ENCODE measurements at regions not wholly inside any gene's neighbourhood (a gene's known extent, or its start where the extent isn't known, plus 50 kb on each side); places are given as distances from the start of the nearest gene placed in this dataset.
"Not testable (repeated sequence)": the region's sequence is repeated elsewhere in the genome, so short reads cannot be mapped to it uniquely, and the experiment has no call there.

DNA sequence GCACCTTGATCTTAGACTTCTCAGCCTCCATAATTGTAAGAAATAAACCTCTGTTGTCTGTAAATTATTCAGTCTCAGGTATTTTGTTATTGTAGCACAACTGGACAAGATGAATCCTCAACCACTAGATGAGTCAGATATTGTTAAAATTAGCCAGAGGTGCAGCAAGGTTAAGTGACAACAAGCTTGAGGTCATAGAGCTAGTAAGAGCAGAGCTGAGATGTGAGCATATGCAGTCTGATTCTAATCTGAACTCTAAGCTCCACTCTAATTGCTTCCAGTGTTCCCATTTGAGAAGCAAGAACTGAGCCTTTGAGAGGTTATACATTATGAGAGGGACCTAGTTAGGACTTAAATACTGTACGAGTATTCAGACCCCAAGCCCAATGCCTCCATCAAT, 93.1 kb downstream of the FZD1 start:
- no peak for DNase-seq

DNA sequence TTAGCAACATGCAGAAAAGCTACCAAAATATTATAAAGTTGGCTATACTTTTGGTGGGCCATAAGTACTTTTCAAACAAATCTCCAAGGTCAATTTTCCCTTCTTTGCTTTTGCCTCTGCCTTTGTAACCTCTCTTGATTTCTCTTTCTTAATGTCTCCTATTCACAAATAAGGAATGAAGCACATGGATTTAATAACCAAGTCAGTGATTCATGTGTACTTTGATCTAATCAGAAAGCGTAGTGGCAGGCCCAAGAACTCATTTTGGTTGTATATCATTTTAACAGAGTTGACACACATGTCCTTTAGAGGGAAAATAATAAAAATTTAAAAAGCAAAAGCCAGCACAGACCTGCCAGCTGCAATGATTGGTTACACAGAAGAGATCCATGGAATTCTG, 93.7 kb downstream of the FZD1 start:
- DNase-seq, result no peak

DNA sequence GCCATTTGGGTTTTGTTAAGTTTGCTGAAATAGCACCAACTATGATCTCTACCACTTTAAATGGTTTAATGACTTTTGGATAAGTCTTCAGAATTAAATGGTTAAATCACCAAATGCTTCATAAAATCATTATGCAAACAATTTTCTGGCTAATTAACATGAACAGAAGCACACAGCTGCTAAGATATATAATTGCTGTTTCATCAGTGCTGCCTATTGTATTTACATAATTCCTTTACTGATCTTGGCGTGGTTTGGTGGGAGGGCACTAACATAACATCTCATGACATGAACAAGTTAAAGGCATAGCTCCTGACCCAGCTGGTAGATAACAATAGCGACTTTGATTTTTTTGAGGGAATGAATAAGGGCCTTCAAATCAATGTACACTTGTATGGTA, 94.1 kb downstream of the FZD1 start:
- DNase-seq, result no peak

DNA sequence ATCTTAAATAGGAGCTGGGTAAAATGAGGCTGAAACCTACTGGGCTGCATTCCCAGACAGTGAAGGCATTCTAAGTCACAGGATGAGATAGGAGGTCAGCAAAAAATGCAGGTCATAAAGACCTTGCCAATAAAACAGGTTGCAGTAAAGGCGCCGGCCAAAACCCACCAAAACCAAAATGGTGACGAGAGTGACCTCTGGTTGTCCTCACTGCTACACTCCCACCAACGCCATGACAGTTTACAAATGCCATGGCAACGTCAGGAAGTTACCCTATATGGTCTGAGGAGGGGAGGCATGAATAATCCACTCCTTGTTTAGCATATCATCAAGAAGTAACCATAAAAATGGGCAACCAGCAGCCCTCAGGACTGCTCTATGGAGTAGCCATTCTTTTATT, 100.9 kb downstream of the FZD1 start:
- DNase-seq, result not testable (repeated sequence)

DNA sequence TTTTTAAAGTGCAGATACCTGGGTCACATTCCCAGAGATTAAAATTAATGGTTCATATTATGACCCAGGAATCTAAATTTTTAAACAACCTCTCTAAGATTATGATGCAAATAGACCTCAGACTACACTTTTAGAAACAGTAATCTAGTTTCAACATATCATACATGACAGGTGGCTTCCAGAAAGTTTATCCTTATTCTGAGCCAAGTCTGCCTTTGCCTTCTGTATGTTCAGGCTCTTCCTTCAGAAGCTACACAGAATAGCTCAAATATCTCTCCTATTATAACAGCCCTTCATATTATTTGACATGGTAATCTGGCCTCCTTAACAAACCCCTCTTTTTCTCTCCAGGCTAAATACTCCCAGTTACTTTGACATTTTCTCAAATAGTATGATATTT, 101.9 kb downstream of the FZD1 start:
- DNase-seq, result no peak

DNA sequence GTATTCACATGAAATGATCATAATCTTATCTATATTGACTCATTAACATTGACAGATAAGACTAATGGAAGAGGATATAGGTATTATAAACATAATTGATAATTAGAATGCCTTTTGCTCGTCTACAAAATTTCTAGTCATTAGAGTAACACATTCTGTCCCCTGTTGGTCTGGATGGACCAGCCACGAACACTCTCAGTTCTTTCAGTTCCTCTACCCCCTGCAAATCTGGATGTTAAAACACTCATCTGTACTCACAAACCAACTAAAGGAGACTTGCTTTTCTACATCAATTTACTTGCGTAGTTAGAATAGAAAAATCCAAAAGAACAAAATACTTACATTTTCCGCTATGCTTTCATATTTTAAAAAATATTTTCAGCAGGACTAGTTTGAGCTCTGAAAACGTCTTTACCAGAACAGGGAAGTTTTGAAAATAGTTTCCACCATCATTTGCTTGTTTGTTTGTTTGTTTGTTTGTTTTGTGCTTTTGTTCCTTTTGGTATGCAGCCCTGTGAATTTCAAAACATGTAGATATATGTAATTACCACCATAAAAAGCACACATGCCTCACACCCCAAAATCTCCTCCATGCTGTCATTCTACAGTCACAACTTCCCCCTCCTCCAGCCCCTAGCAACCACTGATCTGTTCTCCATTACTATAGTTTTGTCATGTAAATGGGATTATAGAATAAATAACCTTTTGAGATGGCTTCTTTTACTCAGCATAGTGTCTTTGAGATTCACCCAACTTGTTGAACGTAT, 103.8 kb downstream of the FZD1 start:
- no peak for DNase-seq

DNA sequence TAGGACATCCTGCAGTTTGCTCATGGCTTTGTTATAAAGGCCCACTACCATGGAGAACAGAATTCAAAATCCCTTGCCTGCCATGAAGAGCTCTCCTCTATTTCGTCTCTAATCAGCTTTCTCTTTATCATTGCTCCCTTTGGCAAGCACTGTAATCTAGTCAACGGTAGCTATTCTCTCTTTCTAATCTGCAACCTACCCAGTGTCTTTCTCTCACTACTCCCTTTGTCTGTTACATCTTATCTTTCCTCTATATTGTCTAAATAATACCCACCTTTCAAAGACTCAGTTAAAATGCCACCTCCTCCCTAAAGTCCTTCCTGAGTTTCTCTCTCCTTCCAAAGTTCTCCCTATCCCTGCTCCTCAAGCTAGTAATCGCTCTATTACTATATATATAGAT, 108.1 kb downstream of the FZD1 start:
- DNase-seq, result no peak

DNA sequence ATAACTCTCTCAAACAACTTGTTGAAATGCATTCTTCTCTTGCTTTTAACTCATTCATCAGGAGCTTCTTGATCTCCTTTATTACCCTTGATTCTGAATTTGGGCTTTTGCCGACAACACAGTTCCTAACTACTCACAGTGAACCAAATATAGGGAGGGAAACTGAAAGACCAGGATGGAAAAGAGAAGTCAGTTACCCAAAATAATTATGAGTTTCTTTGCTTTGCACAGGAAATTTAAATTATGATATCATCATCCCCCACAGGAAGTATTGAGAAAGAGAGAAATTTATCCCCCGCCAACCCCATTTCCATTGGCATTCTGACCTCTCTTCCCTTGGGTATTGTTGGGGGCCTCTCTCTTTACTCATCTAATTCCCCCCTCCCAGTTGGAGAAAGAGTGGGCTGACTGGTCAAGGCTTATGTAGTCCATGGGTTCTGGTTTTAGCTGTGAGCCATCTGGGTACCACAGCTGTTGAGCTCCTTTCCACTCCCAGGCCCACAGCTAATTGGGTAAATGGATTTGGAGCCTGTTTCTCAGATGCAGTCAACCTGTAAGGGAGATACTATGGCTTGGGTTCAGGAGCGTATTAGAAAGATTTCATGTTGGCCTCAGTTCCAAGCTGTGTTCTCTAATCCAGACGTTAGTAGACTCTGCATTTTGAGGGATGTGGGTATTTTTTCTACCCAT, 109.0 kb downstream of the FZD1 start:
- no peak for DNase-seq

DNA sequence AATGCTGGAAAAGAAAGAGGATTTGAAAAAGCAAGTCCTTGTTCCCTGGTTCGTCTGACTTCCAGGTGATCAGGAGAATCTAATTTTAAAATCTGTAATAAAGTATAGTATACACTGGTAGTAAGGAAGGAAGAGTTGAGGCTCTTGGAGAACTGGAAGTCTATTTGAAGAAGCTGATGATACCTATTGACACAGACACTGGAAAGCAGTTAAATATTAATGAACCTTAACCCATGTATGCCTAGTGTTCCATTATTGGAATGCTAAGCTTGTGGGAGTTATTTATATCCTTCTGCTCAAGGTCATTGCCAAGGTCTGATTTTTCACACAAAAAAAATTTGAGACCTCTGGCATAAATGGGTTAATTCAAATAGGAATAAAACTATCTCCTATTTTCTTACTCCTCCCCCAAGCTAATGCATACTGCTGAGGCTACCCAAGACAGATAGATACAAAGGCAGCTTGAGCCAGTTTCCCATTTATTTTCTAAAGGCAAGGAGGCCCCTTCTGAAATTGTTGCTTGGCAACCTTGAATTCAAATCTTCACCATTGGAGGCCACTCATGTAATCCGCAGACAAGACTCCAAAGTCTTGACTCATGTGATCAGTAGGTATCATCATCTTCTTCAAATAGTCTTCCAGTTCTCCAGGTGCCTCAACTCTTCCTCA, 110.2 kb downstream of the FZD1 start:
- no peak for DNase-seq

DNA sequence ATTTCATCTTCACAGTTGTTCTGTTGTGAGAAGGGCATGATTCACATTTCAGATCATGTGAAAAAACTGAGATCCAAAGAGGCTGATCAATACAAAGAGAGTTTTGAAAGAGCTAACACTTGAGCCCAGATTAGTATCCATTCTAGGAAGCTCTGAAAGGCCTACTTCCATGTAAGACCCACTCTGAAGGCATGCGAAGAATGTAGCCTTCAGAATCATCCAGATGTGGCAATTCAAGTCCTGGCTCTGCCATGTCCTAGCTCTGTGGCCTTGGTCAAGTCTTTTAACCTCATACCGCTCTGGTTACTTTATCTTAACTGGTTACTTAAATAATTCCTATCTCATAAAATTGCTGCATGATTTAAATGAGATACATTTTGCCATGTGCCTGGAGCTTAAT, 111.1 kb downstream of the FZD1 start:
- no peak for DNase-seq

DNA sequence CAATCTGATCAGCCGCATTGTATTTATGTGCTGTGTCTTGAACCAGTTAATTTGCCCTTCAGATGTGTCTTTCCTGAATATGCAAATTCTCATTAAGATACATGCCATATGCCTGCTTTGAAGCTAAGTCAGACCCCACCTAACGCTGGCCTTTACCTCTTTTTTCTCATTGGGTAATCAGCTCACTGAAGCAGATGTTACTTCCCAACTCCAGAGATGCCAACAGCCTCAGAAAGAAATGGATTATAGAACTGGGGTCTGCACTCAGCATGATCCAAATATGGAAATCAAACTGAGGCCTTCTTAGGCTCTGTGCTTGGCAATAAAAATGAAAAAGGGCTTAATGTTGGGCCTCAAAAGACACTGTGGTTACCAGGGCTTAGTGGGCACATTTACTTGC, 113.9 kb downstream of the FZD1 start:
- no peak for DNase-seq

DNA sequence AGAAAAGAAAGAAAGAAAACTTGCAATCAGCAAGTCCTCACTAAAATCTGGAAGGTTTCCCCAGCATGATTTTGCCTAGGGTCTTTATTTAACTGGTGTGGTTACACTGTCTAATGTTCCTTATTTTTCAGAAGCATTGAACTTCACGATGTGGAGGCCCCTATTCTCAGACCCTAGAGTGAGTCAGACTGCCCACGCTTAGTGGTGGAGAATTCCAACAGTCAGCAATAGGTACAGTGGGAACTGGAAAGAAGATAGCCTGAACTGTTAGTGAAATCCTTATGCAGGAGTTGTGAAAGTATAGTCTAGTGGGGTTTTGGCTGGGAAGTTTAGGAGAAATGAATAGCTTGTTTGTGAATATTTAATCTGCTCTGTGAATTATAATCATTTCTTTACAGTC, 115.0 kb downstream of the FZD1 start:
- no peak for DNase-seq

DNA sequence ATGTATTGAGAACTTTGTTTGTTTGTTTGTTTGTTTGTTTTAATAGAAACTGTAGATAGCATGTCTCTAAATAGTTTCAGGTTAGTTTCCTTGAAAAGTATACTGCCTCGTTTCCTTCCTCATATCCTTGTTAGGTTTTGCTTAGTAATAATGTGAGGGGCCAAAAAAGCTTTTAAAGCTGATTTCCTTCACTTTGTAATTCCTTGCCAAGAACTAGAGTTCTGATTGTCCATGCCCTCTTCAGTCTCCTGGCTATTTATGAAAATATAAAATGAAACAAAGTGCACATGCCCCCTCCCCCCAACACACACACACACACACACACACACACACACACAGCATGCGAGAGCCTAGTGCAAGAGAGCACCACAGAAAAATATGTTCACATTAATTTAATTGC, 115.8 kb downstream of the FZD1 start:
- no peak for DNase-seq

DNA sequence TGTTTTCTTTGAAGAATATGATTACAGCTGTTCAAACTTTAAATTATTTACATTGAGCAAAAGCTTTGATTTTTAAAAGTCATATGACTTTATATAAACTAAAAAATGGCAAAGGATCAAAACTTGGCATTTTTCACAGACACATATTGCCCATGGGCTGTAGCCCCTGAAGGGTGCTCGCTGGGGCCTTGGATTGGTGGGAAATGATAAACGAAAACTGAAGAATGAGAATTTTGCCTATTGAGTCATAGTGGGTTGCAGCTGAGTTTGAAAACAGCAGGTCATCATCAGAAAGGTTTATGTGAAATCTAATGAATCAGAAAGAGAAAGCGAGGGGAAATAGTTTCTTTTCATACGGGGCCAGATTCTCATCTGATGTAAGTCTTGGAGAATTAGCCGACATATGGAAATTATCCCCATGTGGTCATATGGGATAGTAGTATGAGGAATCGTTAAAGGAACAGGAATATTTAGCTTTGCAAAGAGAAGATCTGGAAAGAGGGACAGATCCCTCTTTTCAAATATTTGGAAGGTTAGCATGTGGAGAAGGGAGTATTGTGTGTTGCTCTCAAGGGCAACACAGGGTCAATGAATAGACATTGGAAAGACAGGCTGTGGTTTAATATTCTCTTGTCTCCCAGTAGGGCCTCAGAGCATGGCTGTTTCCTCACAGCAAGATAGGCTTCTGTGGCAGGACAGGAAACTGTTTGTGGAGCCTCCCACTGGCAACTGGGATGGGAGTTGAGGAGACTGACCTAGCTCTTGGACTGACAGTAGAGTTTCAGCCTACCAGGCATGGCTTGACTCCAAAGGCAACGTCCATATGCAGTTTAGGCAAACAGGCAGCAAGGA, 119.0 kb downstream of the FZD1 start:
- DNase-seq, result peak; percentile 30

DNA sequence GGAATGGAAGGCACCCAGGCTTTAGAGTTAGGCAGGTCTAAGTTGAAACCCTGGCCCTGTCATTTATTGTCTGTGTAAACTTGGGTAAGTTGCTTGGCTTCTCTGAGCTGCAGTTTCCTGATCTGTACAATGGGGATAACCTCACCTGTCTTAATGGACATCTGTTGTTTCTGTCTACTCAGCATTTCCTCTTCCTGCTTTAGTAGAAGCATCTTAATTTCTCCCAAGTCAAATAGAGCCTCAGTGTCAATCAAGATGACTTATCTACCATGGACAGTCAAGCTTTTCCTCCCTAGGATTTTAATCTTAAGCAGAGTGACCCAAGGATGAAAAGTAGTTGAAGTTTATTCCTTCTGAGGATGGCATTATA, 119.7 kb downstream of the FZD1 start:
- no peak for DNase-seq

DNA sequence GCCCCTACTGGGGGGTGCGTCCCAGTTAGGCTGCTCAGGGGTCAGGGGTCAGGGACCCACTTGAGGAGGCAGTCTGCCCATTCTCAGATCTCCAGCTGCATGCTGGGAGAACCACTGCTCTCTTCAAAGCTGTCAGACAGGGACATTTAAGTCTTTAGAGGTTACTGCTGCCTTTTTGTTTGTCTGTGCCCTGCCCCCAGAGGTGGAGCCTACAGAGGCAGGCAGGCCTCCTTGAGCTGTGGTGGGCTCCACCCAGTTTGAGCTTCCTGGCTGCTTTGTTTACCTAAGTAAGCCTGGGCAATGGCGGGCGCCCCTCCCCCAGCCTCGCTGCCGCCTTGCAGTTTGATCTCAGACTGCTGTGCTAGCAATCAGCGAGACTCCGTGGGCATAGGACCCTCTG, 130.5 kb downstream of the FZD1 start:
- not testable (repeated sequence) for DNase-seq

DNA sequence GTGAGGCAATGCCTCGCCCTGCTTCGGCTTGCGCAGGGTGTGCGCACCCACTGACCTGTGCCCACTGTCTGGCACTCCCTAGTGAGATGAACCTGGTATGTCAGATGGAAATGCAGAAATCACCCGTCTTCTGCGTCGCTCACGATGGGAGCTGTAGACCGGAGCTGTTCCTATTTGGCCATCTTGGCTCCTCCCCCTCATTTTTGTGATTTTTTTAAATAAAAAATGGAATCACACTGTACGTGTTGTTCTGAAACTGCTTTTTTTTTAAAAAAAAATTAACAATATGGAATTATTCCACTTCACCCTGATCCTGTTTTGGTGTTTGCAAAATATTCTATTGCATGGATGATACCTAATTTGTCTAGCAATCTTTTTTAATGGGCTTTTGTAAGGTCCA, 131.1 kb downstream of the FZD1 start:
- DNase-seq, result not testable (repeated sequence)

DNA sequence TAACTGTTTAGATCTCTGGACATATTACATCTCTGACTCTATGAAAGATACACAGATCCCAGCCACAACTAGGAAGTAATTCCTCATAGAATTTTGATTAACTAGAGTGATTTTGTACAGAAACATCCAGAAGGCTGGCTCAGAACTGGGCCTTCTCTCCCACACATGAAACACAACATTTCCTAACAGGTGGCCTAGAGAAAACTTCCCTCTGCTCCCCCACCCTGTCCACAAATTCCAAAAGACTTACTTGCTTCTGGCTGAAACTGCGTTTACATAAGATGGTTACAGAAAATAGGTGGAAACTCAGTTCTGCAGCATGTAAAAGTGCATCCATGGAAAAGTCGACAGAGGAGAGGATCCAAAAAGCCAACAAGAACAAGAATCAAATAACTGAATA, 132.9 kb downstream of the FZD1 start:
- DNase-seq, result no peak

DNA sequence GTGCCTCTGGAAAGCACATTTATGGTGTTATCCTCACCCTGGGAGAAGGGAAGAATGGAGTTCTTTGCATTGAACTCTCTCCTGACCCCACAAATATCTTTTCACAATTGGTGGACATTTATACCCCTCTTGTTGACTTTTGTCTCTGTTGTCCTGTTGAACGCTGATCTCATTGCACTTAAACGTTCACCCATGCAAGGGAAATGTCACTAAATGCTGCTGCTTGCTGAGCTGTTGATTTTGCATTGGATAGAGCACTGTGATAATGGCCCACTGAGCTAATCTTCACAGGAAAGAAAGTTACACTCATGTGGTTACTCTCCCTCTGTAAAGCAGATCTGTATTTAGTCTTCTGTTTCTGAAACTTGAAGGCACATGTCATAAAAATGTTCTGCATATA, 133.4 kb downstream of the FZD1 start:
- DNase-seq, result no peak

DNA sequence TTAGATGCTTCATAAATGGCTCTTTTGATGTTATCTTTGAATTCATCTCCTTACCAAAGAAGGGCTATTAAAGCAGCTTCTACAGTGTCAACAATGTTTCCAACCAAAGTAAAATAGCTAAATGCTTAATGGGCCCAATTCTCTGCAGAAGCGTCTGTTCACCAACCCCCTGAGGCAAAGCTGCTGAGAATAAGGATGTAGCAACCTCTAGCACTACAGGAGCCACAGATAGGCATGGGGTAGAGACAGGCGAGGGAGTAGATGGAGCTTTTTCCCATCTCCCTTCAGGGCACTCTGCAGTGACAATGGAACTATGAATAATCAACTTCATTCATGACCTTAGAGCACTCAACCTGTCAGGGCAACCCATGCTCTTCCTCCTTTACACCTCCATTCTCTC, 134.1 kb downstream of the FZD1 start:
- no peak for DNase-seq

DNA sequence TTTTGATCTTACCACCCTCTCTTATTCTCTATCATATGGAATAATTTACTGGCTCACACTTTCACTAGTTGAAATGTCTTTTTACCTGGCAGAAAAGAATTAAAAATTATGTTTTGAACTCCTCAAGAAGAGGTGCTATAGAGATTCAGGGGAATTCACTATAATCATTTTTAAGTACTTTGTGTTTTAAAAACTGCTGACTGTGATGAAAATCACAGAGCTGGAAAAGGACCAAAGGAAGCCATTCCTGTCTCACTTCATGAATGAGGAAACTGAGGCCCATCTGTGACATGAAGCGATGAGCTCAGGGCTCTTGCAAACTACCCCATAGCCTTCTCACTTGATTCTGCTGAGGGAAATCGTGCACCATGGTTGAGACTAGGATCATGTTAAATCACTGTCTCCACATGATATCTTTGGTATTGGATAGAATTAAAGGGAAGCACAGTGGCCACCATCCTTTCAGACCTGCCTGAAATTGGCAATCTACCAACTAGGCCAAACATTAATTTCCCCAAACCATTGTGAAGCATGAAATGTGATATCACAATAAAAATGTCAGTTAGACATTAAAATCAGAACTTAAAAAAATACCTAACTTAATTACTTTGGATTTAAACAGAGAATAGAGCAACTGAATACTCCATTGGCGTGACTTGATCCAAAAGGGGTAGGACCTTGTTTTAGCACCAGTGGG, 141.0 kb downstream of the FZD1 start:
- DNase-seq, result no peak

DNA sequence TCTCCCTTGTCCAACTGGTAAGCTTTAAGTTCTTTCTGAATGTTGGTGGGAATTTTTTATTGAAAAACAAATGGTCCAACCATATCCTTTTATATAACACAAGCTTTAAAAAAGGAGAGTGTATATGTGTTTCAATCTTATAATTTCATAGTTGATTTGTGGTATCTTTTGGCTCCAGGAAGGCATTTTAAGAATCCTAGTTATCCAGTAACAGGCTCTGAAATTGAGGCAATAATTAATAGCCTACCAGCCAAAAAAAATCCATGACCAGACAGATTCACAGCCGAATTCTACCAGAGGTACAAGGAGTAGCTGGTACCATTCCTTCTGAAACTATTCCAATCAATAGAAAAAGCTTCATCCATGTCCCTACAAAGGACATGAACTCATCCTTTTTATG, 141.6 kb downstream of the FZD1 start:
- not testable (repeated sequence) for DNase-seq

DNA sequence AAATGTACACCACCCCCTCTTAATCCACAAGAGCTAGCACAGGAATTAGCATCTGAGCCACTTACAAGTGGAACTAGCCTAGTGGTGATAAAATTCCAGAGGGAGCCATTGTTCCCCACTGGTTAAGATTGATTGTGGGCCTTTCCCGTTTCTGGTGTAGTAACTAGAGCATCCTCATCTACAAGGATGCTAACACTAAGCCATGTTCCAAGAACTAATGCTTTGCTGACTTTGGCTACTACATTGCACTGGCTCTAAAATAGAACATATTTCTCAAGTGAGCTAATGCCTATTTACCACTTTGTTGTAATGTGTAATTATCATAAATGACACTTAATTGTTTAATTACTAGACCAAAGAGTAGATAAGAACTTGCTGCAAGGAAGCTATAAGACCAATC, 143.7 kb downstream of the FZD1 start:
- no peak for DNase-seq

All from EL (cell line).